H9 (cell line): ENCODE measurements at regions not wholly inside any gene's neighbourhood (a gene's known extent, or its start where the extent isn't known, plus 50 kb on each side); places are given as distances from the start of the nearest gene placed in this dataset.

ENCODE experiments used
- DNase-seq: peaks from one replicate; pipeline ENCODE4 v3.0.0-alpha.2; 2017
- H2AFZ ChIP-seq: one replicate; pipeline ENCODE4 v1.6.1; 2013; ENCODE audit warnings: mild to moderate bottlenecking, low read length, control low read depth, moderate library complexity
- H2AK5ac ChIP-seq: 2 replicates; pipeline ENCODE4 v1.6.1; 2013; ENCODE audit warnings: low read length, control low read depth, mixed read lengths; ENCODE audit not compliant: insufficient read length
- H2BK120ac ChIP-seq: one replicate; pipeline ENCODE4 v1.6.1; 2013; ENCODE audit warnings: low read depth, mild to moderate bottlenecking, low read length, control low read depth, inconsistent platforms; ENCODE audit not compliant: poor library complexity, severe bottlenecking
- H2BK12ac ChIP-seq: 2 replicates; pipeline ENCODE4 v1.6.1; 2013; ENCODE audit warnings: low read length, control low read depth, mixed read lengths, low read depth; ENCODE audit not compliant: insufficient read length
- H2BK15ac ChIP-seq: 2 replicates; pipeline ENCODE4 v1.6.1; 2013; ENCODE audit warnings: low read depth, low read length, control low read depth
- H2BK20ac ChIP-seq: one replicate; pipeline ENCODE4 v1.6.1; 2013; ENCODE audit warnings: low read depth, mild to moderate bottlenecking, low read length, control low read depth, inconsistent platforms; ENCODE audit not compliant: poor library complexity, severe bottlenecking
- H2BK5ac ChIP-seq: 2 replicates; pipeline ENCODE4 v1.6.1; 2013; ENCODE audit warnings: low read length, control low read depth, mixed read lengths; ENCODE audit not compliant: insufficient read length
- H3K14ac ChIP-seq: 2 replicates; pipeline ENCODE4 v1.6.1; 2013; ENCODE audit warnings: low read length, control low read depth; ENCODE audit not compliant: insufficient read depth
- H3K18ac ChIP-seq: 2 replicates; pipeline ENCODE4 v1.6.1; 2013; ENCODE audit warnings: low read depth, mild to moderate bottlenecking, mixed read lengths, low read length, control low read depth; ENCODE audit not compliant: insufficient read length
- H3K23ac ChIP-seq: 2 replicates; pipeline ENCODE4 v1.6.1; 2013; ENCODE audit warnings: low read length, control low read depth, mixed read lengths, low read depth; ENCODE audit not compliant: insufficient read length
- H3K23me2 ChIP-seq: 2 replicates; pipeline ENCODE4 v1.6.1; 2013; ENCODE audit warnings: low read depth, mild to moderate bottlenecking, mixed read lengths, low read length, control low read depth; ENCODE audit not compliant: insufficient read length, poor library complexity, severe bottlenecking
- H3K27ac ChIP-seq: 2 replicates; pipeline ENCODE4 v1.5.1; 2013; ENCODE audit warnings: low read length, control low read depth, mixed read lengths, low read depth; ENCODE audit not compliant: insufficient read length
- H3K27me3 ChIP-seq: 2 replicates; pipeline ENCODE4 v1.6.1; 2013; ENCODE audit warnings: low read length, control low read depth, inconsistent platforms; ENCODE audit not compliant: insufficient read depth
- H3K4ac ChIP-seq: 2 replicates; pipeline ENCODE4 v1.6.1; 2013; ENCODE audit warnings: low read depth, mild to moderate bottlenecking, control low read depth, inconsistent platforms, low read length, moderate library complexity
- H3K4me1 ChIP-seq: 2 replicates; pipeline ENCODE4 v1.6.1; 2013; ENCODE audit warnings: low read length, control low read depth, inconsistent platforms; ENCODE audit not compliant: insufficient read depth
- H3K4me2 ChIP-seq: 2 replicates; pipeline ENCODE4 v1.6.1; 2013; ENCODE audit warnings: low read length, control low read depth, mixed read lengths; ENCODE audit not compliant: insufficient read length, insufficient read depth
- H3K56ac ChIP-seq: 2 replicates; pipeline ENCODE4 v1.6.1; 2013; ENCODE audit warnings: low read depth, mild to moderate bottlenecking, mixed read lengths, low read length, control low read depth; ENCODE audit not compliant: insufficient read length
- H3K79me1 ChIP-seq: 2 replicates; pipeline ENCODE4 v1.6.1; 2013; ENCODE audit warnings: low read depth, mild to moderate bottlenecking, moderate library complexity, low read length, control low read depth, inconsistent platforms; ENCODE audit not compliant: insufficient read depth, poor library complexity, severe bottlenecking
- H3K79me2 ChIP-seq: 2 replicates; pipeline ENCODE4 v1.6.1; 2013; ENCODE audit warnings: low read length, control low read depth, inconsistent platforms; ENCODE audit not compliant: insufficient read depth
- H3K9ac ChIP-seq: 2 replicates; pipeline ENCODE4 v1.6.1; 2013; ENCODE audit warnings: low read length, control low read depth, mixed read lengths; ENCODE audit not compliant: insufficient read length; ENCODE audit errors: extremely low read depth
- H3K9me3 ChIP-seq: one replicate; pipeline ENCODE4 v1.6.1; 2013; ENCODE audit warnings: low read depth, low read length, inconsistent platforms; ENCODE audit not compliant: control insufficient read depth
- H3T11ph ChIP-seq: one replicate; pipeline ENCODE4 v1.6.1; 2013; ENCODE audit warnings: mild to moderate bottlenecking, low read length, control low read depth, inconsistent platforms
- H4K20me1 ChIP-seq: one replicate; pipeline ENCODE4 v1.6.1; 2013; ENCODE audit not compliant: control insufficient read depth, insufficient read length, insufficient read depth
- H4K5ac ChIP-seq: 2 replicates; pipeline ENCODE4 v1.6.1; 2013; ENCODE audit warnings: low read depth, mild to moderate bottlenecking, mixed read lengths, low read length, control low read depth; ENCODE audit not compliant: insufficient read length
- H4K8ac ChIP-seq: replicated peaks from 2 replicates; pipeline ENCODE4 v1.6.1; 2013; ENCODE audit warnings: low read length, control low read depth, mixed read lengths, low read depth; ENCODE audit not compliant: insufficient read length
- H4K91ac ChIP-seq: 2 replicates; pipeline ENCODE4 v1.6.1; 2013; ENCODE audit warnings: low read depth, mild to moderate bottlenecking, moderate library complexity, mixed read lengths, low read length, control low read depth; ENCODE audit not compliant: insufficient read length
- H3K27ac Mint-ChIP-seq, 3 experiments: 2 replicates in 2 of 3; 3 replicates in 1 of 3; pipeline ENCODE4 v1.8.0; 2020 to 2021; ENCODE audit warnings: mixed read lengths in 3 of 3, mild to moderate bottlenecking in 1 of 3, moderate library complexity in 1 of 3
- H3K27me3 Mint-ChIP-seq: 2 replicates; pipeline ENCODE4 v1.8.0; 2021; ENCODE audit warnings: low read depth, mild to moderate bottlenecking, moderate library complexity, mixed read lengths
- H3K36me3 Mint-ChIP-seq, 3 experiments: 2 replicates in 2 of 3; 3 replicates in 1 of 3; pipeline ENCODE4 v1.8.0; 2020 to 2021; ENCODE audit warnings: low read depth in 3 of 3, mixed read lengths in 3 of 3; ENCODE audit not compliant: insufficient read depth in 1 of 3
- H3K4me1 Mint-ChIP-seq, 2 experiments: 2 replicates each; pipeline ENCODE4 v1.8.0; 2020; ENCODE audit warnings: mixed read lengths in 2 of 2
- H3K4me3 Mint-ChIP-seq, 2 experiments: 2 replicates in 1 of 2; 3 replicates in 1 of 2; pipeline ENCODE4 v1.8.0; 2020 to 2021; ENCODE audit warnings: mild to moderate bottlenecking in 2 of 2, mixed read lengths in 2 of 2, moderate library complexity in 1 of 2
- H3K9me3 Mint-ChIP-seq, 2 experiments: 2 replicates in 1 of 2; 3 replicates in 1 of 2; pipeline ENCODE4 v1.8.0; 2020; ENCODE audit warnings: mild to moderate bottlenecking in 2 of 2, mixed read lengths in 2 of 2, moderate library complexity in 1 of 2
- WGBS: extraction: QIAGEN DNeasy Blood & Tissue Kit; methylation state at CpG from one replicate; pipeline ENCODE4 v1.1.7; 2013; ENCODE audit warnings: missing lambda C conversion rate, low lambda C conversion rate, mixed read lengths; ENCODE audit not compliant: insufficient read length; ENCODE audit errors: extremely low coverage; 5-methylcytosine and 5-hydroxymethylcytosine counted together
- TF ChIP-seq, protein P1 (sequence below): fragments of 200-600 bp; sonication (generic); conservative IDR thresholded peaks from 3 replicates; pipeline ENCODE4 v1.8.0; 2021; ENCODE audit warnings: antibody characterized with exemption, mild to moderate bottlenecking

- Histone ChIP-seq H2BK15ac (no peak overlapping the region), H2BK5ac (no peak overlapping the region), H2BK120ac (no peak overlapping the region), H3K27me3 (no peaks in the 10 kb centered on the region), H3K27ac (no peak overlapping the region), H3K56ac (no peak overlapping the region), H3T11ph (no peak overlapping the region), H2AFZ (no peak overlapping the region), H3K23ac (no peak overlapping the region), H3K4me1 (no peaks in the 10 kb centered on the region), H3K23me2 (no peaks in the 10 kb centered on the region), H2AK5ac (no peak overlapping the region), H2BK20ac (no peak overlapping the region), H4K20me1 (no peaks in the 10 kb centered on the region), H3K4me2 (no peak overlapping the region), H2BK12ac (no peak overlapping the region), H3K9me3 (no peaks in the 10 kb centered on the region), H3K9ac (no peak overlapping the region), H3K79me2 (no peaks in the 10 kb centered on the region), H3K18ac (no peak overlapping the region), H4K5ac (no peak overlapping the region), H3K14ac (no peak overlapping the region), H4K91ac (no peak overlapping the region), H3K79me1 (no peaks in the 10 kb centered on the region), H4K8ac (no peak overlapping the region), H3K4ac (no peak overlapping the region)
- Mint-ChIP-seq H3K36me3 (peaks cover 10 to 15% (median 15%) of the 10 kb centered on the region in 3 experiments), H3K4me1 (peaks cover 15 to 16% of the 10 kb centered on the region in 2 experiments), H3K9me3 (peaks cover 13 to 14% of the 10 kb centered on the region in 2 experiments), H3K27ac (no peak overlapping the region), H3K27me3 (no peaks in the 10 kb centered on the region), H3K4me3 (no peak overlapping the region)
- TF ChIP-seq, protein P1, sequence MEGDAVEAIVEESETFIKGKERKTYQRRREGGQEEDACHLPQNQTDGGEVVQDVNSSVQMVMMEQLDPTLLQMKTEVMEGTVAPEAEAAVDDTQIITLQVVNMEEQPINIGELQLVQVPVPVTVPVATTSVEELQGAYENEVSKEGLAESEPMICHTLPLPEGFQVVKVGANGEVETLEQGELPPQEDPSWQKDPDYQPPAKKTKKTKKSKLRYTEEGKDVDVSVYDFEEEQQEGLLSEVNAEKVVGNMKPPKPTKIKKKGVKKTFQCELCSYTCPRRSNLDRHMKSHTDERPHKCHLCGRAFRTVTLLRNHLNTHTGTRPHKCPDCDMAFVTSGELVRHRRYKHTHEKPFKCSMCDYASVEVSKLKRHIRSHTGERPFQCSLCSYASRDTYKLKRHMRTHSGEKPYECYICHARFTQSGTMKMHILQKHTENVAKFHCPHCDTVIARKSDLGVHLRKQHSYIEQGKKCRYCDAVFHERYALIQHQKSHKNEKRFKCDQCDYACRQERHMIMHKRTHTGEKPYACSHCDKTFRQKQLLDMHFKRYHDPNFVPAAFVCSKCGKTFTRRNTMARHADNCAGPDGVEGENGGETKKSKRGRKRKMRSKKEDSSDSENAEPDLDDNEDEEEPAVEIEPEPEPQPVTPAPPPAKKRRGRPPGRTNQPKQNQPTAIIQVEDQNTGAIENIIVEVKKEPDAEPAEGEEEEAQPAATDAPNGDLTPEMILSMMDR = no peak
- no CpG with 5 or more reads among the region's 4 CpGs for WGBS
- DNase-seq = no peak
Measured at GRCh38 chr5:82917584-82917983, 159.6 kb downstream of the TMEM167A start.
